ENCODE measurements at regions not wholly inside any gene's neighbourhood (a gene's known extent, or its start where the extent isn't known, plus 50 kb on each side); places are given as distances from the start of the nearest gene placed in this dataset.

GRCh38 chr4:165548702-165549101 is 169.9 kb downstream of the CPE start:
- no peak for DNase-seq
- no peaks in the 10 kb centered on the region for H3K9me3 ChIP-seq
- TF ChIP-seq CTCF (IDR thresholded peaks at IDR 0.05; ENCODE audit: low read depth, low read length) = no peak
- no peaks in the 10 kb centered on the region for H3K4me1 ChIP-seq
- no peaks in the 10 kb centered on the region for H3K27me3 ChIP-seq
- H3K36me3 ChIP-seq = no peaks in the 10 kb centered on the region
- H3K4me3 ChIP-seq (ENCODE audit: low read depth, low read length) = no peak overlapping the region

- DNase-seq = no peak
- H3K36me3 ChIP-seq = no peaks in the 10 kb centered on the region; the same call in 1 of the 2 replicates
- H3K4me3 ChIP-seq (ENCODE audit: low read depth, low read length) = no peak overlapping the region
- no peaks in the 10 kb centered on the region for H3K9me3 ChIP-seq
- TF ChIP-seq CTCF (IDR thresholded peaks at IDR 0.05; ENCODE audit: low read depth, low read length) = no peak
- H3K27me3 ChIP-seq = no peaks in the 10 kb centered on the region
- no peaks in the 10 kb centered on the region for H3K4me1 ChIP-seq
Observed at GRCh38 chr4:165553221-165553810, 174.5 kb downstream of the CPE start.

GRCh38 chr4:165555302-165555701 is 176.5 kb downstream of the CPE start:
- H3K27me3 ChIP-seq = no peaks in the 10 kb centered on the region
- H3K4me1 ChIP-seq = no peaks in the 10 kb centered on the region
- no peaks in the 10 kb centered on the region for H3K9me3 ChIP-seq
- H3K36me3 ChIP-seq = no peaks in the 10 kb centered on the region; the same call in 1 of the 2 replicates
- H3K4me3 ChIP-seq (ENCODE audit: low read depth, low read length) = no peak overlapping the region
- TF ChIP-seq CTCF (IDR thresholded peaks at IDR 0.05; ENCODE audit: low read depth, low read length) = no peak
- DNase-seq = no peak

- H3K36me3 ChIP-seq = no peaks in the 10 kb centered on the region; the same call in 1 of the 2 replicates
- TF ChIP-seq CTCF (IDR thresholded peaks at IDR 0.05; ENCODE audit: low read depth, low read length) = no peak
- DNase-seq = no peak
- H3K27me3 ChIP-seq = no peaks in the 10 kb centered on the region
- H3K9me3 ChIP-seq = no peaks in the 10 kb centered on the region
- H3K4me3 ChIP-seq (ENCODE audit: low read depth, low read length) = no peak overlapping the region
- H3K4me1 ChIP-seq = no peaks in the 10 kb centered on the region
Observed at GRCh38 chr4:165556383-165556782, 177.6 kb downstream of the CPE start.

- no peaks in the 10 kb centered on the region; the same call in 1 of the 2 replicates for H3K36me3 ChIP-seq
- H3K4me3 ChIP-seq (ENCODE audit: low read depth, low read length) = no peak overlapping the region
- no peaks in the 10 kb centered on the region for H3K27me3 ChIP-seq
- no peaks in the 10 kb centered on the region for H3K9me3 ChIP-seq
- DNase-seq = no peak
- no peaks in the 10 kb centered on the region for H3K4me1 ChIP-seq
- no peak for TF ChIP-seq CTCF (IDR thresholded peaks at IDR 0.05; ENCODE audit: low read depth, low read length)
Observed at GRCh38 chr4:165560941-165561340, 182.1 kb downstream of the CPE start.

- Histone ChIP-seq H3K36me3 (no peaks in the 10 kb centered on the region), H3K27me3 (no peaks in the 10 kb centered on the region), H3K9me3 (no peaks in the 10 kb centered on the region), H3K4me1 (no peaks in the 10 kb centered on the region), H3K4me3 (ENCODE audit: low read depth, low read length) (no peak overlapping the region)
- no peak for DNase-seq
- no peak for TF ChIP-seq CTCF (IDR thresholded peaks at IDR 0.05; ENCODE audit: low read depth, low read length)
Observed at GRCh38 chr4:165563851-165564250, 185.0 kb downstream of the CPE start.

Measured in BE2C (cell line).